Muscle layer of colon (tissue), 2 donors: ENCODE measurements at regions not wholly inside any gene's neighbourhood (a gene's known extent, or its start where the extent isn't known, plus 50 kb on each side); places are given as distances from the start of the nearest gene placed in this dataset.
"Not testable (repeated sequence)": the region's sequence is repeated elsewhere in the genome, so short reads cannot be mapped to it uniquely, and the experiment has no call there.

Experiments used
- H3K27ac ChIP-seq: one replicate; pipeline ENCODE4 v1.7.0; 2013; ENCODE audit warnings: low read depth, mild to moderate bottlenecking, low read length, moderate library complexity
- H3K27me3 ChIP-seq, 2 donors: one replicate each; pipeline ENCODE4 v1.7.0; 2013; ENCODE audit warnings: low read length in 2 of 2, mild to moderate bottlenecking in 2 of 2; ENCODE audit not compliant: insufficient read depth in 2 of 2, control insufficient read depth in 1 of 2
- H3K36me3 ChIP-seq: one replicate; pipeline ENCODE4 v1.7.0; 2013; ENCODE audit warnings: mild to moderate bottlenecking, low read length; ENCODE audit not compliant: insufficient read depth
- H3K4me1 ChIP-seq: one replicate; pipeline ENCODE4 v1.7.0; 2013; ENCODE audit warnings: mild to moderate bottlenecking, low read length; ENCODE audit not compliant: insufficient read depth
- H3K4me3 ChIP-seq, 2 donors: one replicate each; pipeline ENCODE4 v1.7.0; 2013; ENCODE audit warnings: low read length in 2 of 2, low read depth in 1 of 2, mild to moderate bottlenecking in 1 of 2, moderate library complexity in 1 of 2
- H3K9ac ChIP-seq: one replicate; pipeline ENCODE4 v1.7.0; 2013; ENCODE audit warnings: low read length
- H3K9me3 ChIP-seq: one replicate; pipeline ENCODE4 v1.7.0; 2013; ENCODE audit warnings: mild to moderate bottlenecking, low read length
- donor health status: abdominal sarcoma.
- donor health status: Adenocarcinoma of cecum.

DNA sequence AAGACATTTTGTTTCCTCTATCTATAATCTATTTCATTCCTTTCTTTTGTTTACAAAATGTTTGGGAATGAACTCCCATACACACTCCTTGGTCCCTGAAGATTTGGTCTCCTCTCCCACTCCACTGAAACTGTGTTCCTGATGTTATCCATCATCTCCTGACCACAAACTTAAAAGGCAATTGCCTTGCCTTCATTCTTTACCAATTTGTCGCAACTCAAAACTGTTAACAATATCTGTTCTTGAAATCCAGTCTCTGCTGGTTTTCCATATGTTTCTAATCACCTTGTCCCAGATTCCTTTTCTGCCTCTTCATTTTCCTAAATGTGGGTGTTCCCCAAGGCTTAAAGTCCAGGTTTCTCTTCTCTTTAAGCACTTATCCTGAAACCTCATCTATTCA, 262.2 kb upstream of the TTC29 start:
- Histone ChIP-seq H3K9me3 (no peaks in the 10 kb centered on the region), H3K27ac (no peak overlapping the region), H3K9ac (no peak overlapping the region), H3K4me1 (no peaks in the 10 kb centered on the region), H3K36me3 (no peaks in the 10 kb centered on the region), H3K4me3 (no peak overlapping the region), H3K27me3 (no peaks in the 10 kb centered on the region)

DNA sequence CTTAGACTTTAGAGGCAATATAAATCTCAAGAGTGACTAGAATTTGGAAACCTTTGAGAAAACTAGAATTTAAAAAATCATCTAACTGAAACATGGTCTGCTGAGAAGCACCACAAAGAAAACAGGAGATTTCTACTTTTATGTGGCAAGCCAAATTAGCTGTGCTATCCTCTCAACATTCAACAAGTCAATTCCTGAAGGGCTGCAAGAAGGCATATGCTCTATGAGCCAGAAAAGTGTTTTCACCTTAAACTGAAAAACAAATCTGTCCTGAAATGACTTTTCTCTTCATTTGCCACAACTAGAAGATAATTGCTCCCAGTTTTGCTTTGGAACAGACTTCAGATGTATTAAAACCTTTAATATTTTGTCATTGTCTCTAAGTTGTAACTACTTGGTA, 263.2 kb upstream of the EDNRA start:
- no peaks in the 10 kb centered on the region for H3K36me3 ChIP-seq
- H3K27me3 ChIP-seq: no peaks in the 10 kb centered on the region
- H3K9ac ChIP-seq: no peak overlapping the region
- no peaks in the 10 kb centered on the region for H3K4me1 ChIP-seq
- no peak overlapping the region for H3K4me3 ChIP-seq
- H3K27ac ChIP-seq: no peak overlapping the region
- H3K9me3 ChIP-seq: no peaks in the 10 kb centered on the region

DNA sequence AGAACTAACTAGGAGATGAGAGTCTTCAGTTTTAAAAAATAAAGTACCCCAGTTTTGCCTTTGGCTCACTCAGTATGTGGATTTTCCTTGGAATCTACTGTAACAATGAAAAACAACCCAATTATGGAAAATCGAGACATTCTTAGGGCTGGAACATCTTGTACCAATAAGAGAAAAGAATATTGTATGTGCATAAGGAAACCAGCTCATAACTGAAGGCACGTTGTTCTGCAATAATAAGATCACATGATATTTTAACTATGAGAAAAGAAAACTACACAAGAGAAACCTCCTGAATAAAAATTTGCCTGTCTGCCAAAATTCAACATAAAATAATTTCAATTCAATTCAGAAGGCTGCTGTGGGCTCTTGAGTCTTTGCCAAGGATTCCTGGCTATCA, 261.8 kb upstream of the EDNRA start:
- Histone ChIP-seq H3K9me3 (no peaks in the 10 kb centered on the region), H3K4me3 (no peak overlapping the region), H3K27ac (no peak overlapping the region), H3K9ac (no peak overlapping the region), H3K4me1 (no peaks in the 10 kb centered on the region), H3K27me3 (no peaks in the 10 kb centered on the region), H3K36me3 (no peaks in the 10 kb centered on the region)

DNA sequence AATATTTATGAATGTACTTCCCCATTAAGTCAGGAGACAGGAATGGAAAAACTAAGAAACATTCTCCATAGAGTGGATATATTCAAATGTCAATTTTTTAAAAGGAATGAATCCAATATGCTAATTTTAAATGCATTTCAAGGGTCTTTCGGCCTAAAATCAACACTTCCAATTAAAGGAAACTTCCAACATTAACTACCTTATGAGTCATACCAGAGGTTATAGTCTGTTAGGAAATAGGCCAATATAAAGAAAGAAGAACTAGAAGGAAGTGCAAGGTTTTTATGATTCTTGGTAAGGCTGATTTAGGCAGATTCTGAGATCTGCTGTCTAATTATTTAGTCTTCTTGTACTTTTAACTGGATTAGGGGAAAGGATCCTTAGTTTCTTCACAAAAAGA, 260.1 kb upstream of the EDNRA start:
- H3K36me3 ChIP-seq: no peaks in the 10 kb centered on the region
- no peak overlapping the region for H3K9ac ChIP-seq
- H3K9me3 ChIP-seq: no peaks in the 10 kb centered on the region
- no peaks in the 10 kb centered on the region for H3K4me1 ChIP-seq
- H3K4me3 ChIP-seq: no peak overlapping the region
- no peak overlapping the region for H3K27ac ChIP-seq
- H3K27me3 ChIP-seq: no peaks in the 10 kb centered on the region

DNA sequence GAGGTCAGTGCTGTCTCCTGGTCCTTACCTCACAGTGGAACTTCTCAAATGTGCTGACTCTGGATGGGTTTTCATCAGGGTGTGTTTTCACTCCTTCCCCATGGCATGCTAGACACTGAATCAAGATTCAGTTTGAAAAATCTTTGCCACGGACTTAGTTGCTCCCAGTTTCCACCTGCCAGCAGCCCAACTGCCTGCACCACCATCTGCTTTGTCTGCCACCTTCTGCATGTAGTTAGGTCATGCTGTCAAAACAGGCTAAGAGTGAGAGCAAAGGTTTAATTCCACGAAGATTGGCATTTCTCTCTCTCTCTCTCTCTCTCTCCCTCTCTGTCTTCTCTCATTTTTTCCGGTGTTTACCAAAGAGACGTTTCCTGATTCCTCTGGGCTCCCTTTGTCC, 258.0 kb upstream of the EDNRA start:
- H3K36me3 ChIP-seq: no peaks in the 10 kb centered on the region
- no peaks in the 10 kb centered on the region for H3K4me1 ChIP-seq
- H3K27ac ChIP-seq: no peak overlapping the region
- H3K9me3 ChIP-seq: no peaks in the 10 kb centered on the region
- H3K27me3 ChIP-seq: no peaks in the 10 kb centered on the region
- no peak overlapping the region for H3K4me3 ChIP-seq
- H3K9ac ChIP-seq: no peak overlapping the region

DNA sequence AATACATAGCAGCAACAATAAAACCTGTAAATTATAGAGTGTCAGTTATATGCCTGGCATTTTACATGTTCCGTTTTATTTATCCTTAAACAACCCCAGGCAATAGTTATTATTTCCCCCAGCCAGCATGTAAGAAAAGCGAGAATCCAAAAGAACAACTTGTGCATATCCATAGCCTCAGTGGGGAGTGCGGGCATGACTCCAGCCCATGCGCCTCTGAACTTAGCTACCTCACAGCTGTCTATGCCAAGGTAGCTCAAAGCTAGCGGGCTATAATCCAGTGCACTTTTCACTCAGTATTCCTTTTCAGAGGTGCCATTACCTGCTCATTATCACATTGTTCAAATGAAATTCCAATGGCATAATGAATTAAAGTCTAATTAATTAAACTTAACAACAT, 257.3 kb upstream of the EDNRA start:
- H3K9me3 ChIP-seq: no peaks in the 10 kb centered on the region
- no peaks in the 10 kb centered on the region for H3K36me3 ChIP-seq
- H3K4me1 ChIP-seq: no peaks in the 10 kb centered on the region
- H3K27ac ChIP-seq: no peak overlapping the region
- H3K27me3 ChIP-seq: no peaks in the 10 kb centered on the region
- H3K4me3 ChIP-seq: no peak overlapping the region
- no peak overlapping the region for H3K9ac ChIP-seq

DNA sequence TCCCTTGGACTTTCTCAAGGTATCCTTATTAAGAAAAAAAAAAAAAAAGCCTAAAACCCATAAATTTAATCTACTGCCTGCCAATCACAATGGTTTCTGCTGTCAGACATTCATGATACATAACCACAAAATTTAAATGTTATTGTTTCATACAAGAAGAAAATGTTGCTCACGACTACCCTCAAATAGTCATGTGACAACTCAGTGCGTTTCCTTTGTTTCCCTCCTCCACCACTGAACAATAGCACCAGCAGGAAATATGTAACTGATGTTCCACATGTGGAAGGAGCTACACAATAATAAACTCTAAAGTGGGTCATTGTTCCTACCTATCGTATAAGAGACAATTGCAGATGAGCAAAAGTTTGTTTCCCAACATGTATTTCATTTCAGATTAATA, 244.1 kb upstream of the EDNRA start:
- Histone ChIP-seq H3K36me3 (no peaks in the 10 kb centered on the region), H3K9ac (no peak overlapping the region)

DNA sequence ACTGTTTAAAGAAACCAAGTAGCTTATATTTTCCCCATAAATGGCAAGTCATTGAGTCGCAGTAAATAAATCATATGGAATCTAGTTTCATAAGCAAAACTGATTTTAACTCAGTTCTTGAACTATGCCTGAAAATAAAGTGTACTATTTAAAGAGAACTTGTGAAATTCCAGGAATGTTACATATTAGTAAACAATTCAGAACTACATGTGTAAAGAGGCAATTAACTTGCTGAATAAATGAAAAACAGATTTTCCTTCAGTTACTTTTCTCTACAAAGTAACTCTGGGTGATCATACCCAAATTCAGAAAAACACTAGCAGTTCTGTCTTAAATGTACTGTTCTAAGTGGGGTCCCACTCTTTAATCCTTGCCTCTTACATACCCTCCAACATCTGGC, 236.1 kb upstream of the EDNRA start:
- no peaks in the 10 kb centered on the region for H3K4me1 ChIP-seq
- H3K9ac ChIP-seq: no peak overlapping the region
- H3K9me3 ChIP-seq: no peaks in the 10 kb centered on the region
- no peak overlapping the region for H3K4me3 ChIP-seq
- H3K36me3 ChIP-seq: no peaks in the 10 kb centered on the region
- no peaks in the 10 kb centered on the region for H3K27me3 ChIP-seq
- no peak overlapping the region for H3K27ac ChIP-seq

More for the DNA sequence above, 244.1 kb upstream of the EDNRA start:
- Histone ChIP-seq H3K9me3 (no peaks in the 10 kb centered on the region), H3K4me3 (no peak overlapping the region), H3K4me1 (no peaks in the 10 kb centered on the region), H3K27me3 (no peaks in the 10 kb centered on the region), H3K27ac (no peak overlapping the region)

DNA sequence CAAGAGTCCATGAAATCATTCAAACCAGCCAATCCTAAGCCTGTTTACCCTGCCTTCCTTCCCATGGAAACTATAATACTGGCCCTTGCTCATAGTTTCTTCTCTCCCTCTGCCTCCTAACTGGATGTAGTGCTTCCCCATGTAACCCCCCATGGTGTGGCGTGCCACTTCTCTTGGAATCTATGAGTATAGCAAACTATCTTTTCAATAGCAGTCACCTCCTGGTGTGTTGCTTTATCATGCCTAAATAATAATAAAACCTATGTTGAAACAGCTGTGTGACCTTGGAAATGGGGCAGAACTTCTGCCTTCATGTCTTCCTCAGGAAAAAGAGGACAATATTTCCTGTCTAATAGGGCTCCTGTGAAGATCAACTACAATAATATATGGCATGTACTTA, 234.8 kb upstream of the EDNRA start:
- Histone ChIP-seq H3K4me1 (no peaks in the 10 kb centered on the region), H3K4me3 (no peak overlapping the region), H3K27me3 (no peaks in the 10 kb centered on the region), H3K36me3 (no peaks in the 10 kb centered on the region), H3K27ac (no peak overlapping the region), H3K9me3 (no peaks in the 10 kb centered on the region), H3K9ac (no peak overlapping the region)

DNA sequence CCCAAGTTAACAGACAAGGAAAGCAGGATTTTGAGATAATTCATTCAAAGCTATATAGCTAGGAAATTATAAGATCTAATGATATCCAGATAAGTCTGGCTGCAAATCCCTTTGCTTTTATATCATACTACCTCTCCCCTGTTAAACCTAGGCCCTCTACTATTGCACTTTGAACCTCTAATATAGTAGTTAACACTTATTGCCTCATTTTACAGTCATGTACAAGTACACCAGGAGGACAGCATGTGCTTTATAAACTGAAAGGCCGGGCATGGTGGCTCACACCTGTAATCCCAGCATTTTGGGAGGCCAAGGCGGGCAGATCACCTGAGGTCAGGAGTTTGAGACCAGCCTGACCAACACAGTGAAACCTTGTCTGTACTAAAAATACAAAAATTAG, 234.4 kb upstream of the EDNRA start:
- H3K36me3 ChIP-seq, H3K4me3 ChIP-seq, H3K9ac ChIP-seq, H3K27me3 ChIP-seq, H3K27ac ChIP-seq, H3K4me1 ChIP-seq, H3K9me3 ChIP-seq: not testable (repeated sequence)

DNA sequence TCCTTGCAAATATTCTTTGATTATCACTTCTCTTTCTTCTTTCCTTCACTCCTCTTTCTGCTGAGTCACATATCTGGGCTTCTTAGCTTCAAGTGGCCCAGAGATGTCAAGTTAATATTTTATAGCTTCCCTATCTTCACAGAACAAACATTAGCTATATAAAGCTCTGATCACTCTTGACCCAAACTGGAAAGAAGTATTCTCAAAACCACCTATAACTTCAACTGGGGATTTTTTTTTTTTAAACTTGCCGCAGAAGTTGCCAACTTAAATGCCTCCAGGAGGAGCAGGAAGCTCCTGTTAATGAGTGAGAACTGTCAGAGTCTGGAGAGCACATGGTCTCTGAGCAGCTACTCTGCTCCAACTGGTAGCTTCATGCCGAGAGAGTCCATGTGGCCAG, 233.3 kb upstream of the EDNRA start:
- Histone ChIP-seq H3K4me1 (no peaks in the 10 kb centered on the region), H3K27ac (no peak overlapping the region), H3K9me3 (no peaks in the 10 kb centered on the region), H3K36me3 (no peaks in the 10 kb centered on the region), H3K4me3 (no peak overlapping the region), H3K27me3 (no peaks in the 10 kb centered on the region), H3K9ac (no peak overlapping the region)

DNA sequence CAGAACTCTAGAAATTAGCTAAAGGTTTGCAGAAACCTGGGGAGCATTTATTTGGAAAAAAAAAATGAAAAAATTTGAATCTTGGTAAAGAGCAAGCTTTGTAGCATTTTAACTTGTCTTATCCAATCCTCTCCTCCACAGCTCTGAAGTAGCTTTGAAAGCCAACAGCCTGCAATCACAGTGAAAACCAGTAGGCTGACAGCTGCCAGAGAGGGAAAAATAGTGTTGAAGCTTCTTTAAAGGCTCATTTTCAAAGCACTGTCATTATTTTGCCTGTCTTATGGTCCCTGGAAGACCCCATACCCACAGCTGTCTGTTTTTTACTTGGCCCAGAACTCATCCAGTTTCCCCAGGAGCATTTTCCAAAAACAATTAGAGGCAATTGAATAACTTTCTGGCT, 230.8 kb upstream of the EDNRA start:
- no peaks in the 10 kb centered on the region for H3K4me1 ChIP-seq
- H3K36me3 ChIP-seq: no peaks in the 10 kb centered on the region
- H3K9me3 ChIP-seq: no peaks in the 10 kb centered on the region
- no peaks in the 10 kb centered on the region for H3K27me3 ChIP-seq
- H3K9ac ChIP-seq: no peak overlapping the region
- no peak overlapping the region for H3K27ac ChIP-seq
- H3K4me3 ChIP-seq: no peak overlapping the region

DNA sequence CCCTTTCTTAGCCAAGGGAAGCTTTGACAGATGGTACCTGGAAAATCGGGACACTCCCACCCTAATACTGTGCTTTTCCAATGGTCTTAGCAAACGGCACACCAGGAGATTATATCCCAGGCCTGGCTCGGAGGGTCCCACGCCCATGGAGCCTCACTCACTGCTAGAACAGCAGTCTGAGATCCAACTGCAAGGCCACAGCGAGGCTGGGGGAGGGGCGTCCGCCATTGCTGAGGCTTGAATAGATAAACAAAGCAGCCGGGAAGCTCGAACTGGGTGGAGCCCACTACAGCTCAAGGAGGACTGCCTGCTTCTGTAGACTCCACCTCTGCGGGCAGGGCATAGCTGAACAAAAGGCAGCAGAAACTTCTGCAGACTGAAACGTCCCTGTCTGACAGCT, 225.6 kb upstream of the EDNRA start:
- not testable (repeated sequence) for H3K36me3 ChIP-seq, H3K27ac ChIP-seq, H3K9me3 ChIP-seq, H3K9ac ChIP-seq, H3K4me1 ChIP-seq, H3K27me3 ChIP-seq, H3K4me3 ChIP-seq
